SK-N-SH (cell line): ENCODE measurements at regions not wholly inside any gene's neighbourhood (a gene's known extent, or its start where the extent isn't known, plus 50 kb on each side); places are given as distances from the start of the nearest gene placed in this dataset.

ENCODE experiments used
- CTCF ChIA-PET: fragments of 300-600, 350-600 bp; formaldehyde crosslinking; extraction: SDS; loops from one replicate; lab custom pipeline; 2021; lab: Yijun Ruan, JAX
- POLR2A ChIA-PET: fragments of 350-600 bp; sonication (Branson Sonifier 250); formaldehyde crosslinking; extraction: SDS; loops from one replicate; lab custom pipeline; 2020; ENCODE audit warnings: antibody characterized with exemption, inconsistent platforms; lab: Yijun Ruan, JAX
- DNase-seq: peaks from one replicate; pipeline ENCODE4 v3.0.0; 2012
- H2AFZ ChIP-seq: fragments of 200-600 bp; sonication (generic); 2 replicates; pipeline ENCODE4 v1.8.1; 2016; ENCODE audit warnings: antibody characterized with exemption, mild to moderate bottlenecking, low read depth
- H3F3A ChIP-seq: fragments of 200-600 bp; sonication (generic); replicated peaks from 2 replicates; pipeline ENCODE3; 2016; ENCODE audit warnings: antibody characterized with exemption, mild to moderate bottlenecking; ENCODE audit not compliant: insufficient read depth
- H3K27ac ChIP-seq, 2 experiments: fragments of 200-500 bp in 1 of 2; fragments of 200-600 bp in 1 of 2; sonication (Bioruptor generic) in 1 of 2; sonication (generic), shearing (Covaris generic) in 1 of 2; 2 replicates each; pipeline versions ENCODE4 v1.5.1 to v1.6.1; 2014 to 2016; ENCODE audit warnings: low read depth in 2 of 2, inconsistent platforms in 1 of 2, low read length in 1 of 2, mild to moderate bottlenecking in 1 of 2, mixed read lengths in 1 of 2
- H3K27me3 ChIP-seq: fragments of 200-600 bp; sonication (generic), shearing (Covaris generic); 2 replicates; pipeline ENCODE4 v1.6.1; 2016; ENCODE audit warnings: mixed run types; ENCODE audit not compliant: insufficient read depth
- H3K36me3 ChIP-seq, 2 experiments: fragments of 200-500 bp in 1 of 2; fragments of 200-600 bp in 1 of 2; sonication (Bioruptor generic) in 1 of 2; sonication (generic) in 1 of 2; replicated peaks in 1 of 2; 2 replicates each; pipeline versions ENCODE3 to v1.5.1; 2014 to 2016; ENCODE audit warnings: low read length in 1 of 2, mild to moderate bottlenecking in 1 of 2; ENCODE audit not compliant: insufficient read depth in 2 of 2, control insufficient read depth in 1 of 2
- H3K4me1 ChIP-seq, 2 experiments: fragments of 200-500 bp in 1 of 2; fragments of 200-600 bp in 1 of 2; sonication (Bioruptor generic) in 1 of 2; sonication (generic), shearing (Covaris generic) in 1 of 2; 2 replicates each; pipeline versions ENCODE4 v1.5.1 to v1.6.1; 2014 to 2016; ENCODE audit warnings: low read depth in 1 of 2, low read length in 1 of 2, mixed run types in 1 of 2; ENCODE audit not compliant: insufficient read depth in 2 of 2, control insufficient read depth in 1 of 2
- H3K4me2 ChIP-seq: fragments of 200-600 bp; sonication (generic), shearing (Covaris generic); 2 replicates; pipeline ENCODE4 v1.6.1; 2017; ENCODE audit warnings: mixed run types
- H3K4me3 ChIP-seq, 2 experiments: fragments of 200-500 bp in 1 of 2; fragments of 200-600 bp in 1 of 2; sonication (Bioruptor generic) in 1 of 2; sonication (generic), shearing (Covaris generic) in 1 of 2; 2 replicates each; pipeline versions ENCODE4 v1.5.1 to v1.8.1; 2014 to 2016; ENCODE audit warnings: low read depth in 2 of 2, inconsistent platforms in 1 of 2, low read length in 1 of 2, mild to moderate bottlenecking in 1 of 2, mixed read lengths in 1 of 2, moderate library complexity in 1 of 2
- H3K79me2 ChIP-seq: fragments of 200-600 bp; sonication (generic); 2 replicates; pipeline ENCODE4 v1.8.1; 2017; ENCODE audit warnings: mild to moderate bottlenecking; ENCODE audit not compliant: insufficient read depth
- H3K9ac ChIP-seq: fragments of 200-600 bp; sonication (generic); 2 replicates; pipeline ENCODE4 v1.6.1; 2017; ENCODE audit warnings: mixed run types
- H3K9me2 ChIP-seq: fragments of 200-600 bp; sonication (generic); 2 replicates; pipeline ENCODE4 v1.6.1; 2017; ENCODE audit warnings: mixed run types
- H3K9me3 ChIP-seq: fragments of 200-600 bp; sonication (generic); 2 replicates; pipeline ENCODE4 v1.6.1; 2017; ENCODE audit warnings: mixed run types, mild to moderate bottlenecking, moderate library complexity
- H4K20me1 ChIP-seq: fragments of 200-600 bp; sonication (generic); 2 replicates; pipeline ENCODE4 v1.6.1; 2017; ENCODE audit warnings: mild to moderate bottlenecking, mixed run types; ENCODE audit not compliant: insufficient read depth
- CHD2 ChIP-seq: fragments of 150-350 bp; IDR thresholded peaks from 2 replicates; pipeline ENCODE4 v1.6.1; 2018; ENCODE audit warnings: low read length; ENCODE audit not compliant: partially characterized antibody
- ELF1 ChIP-seq: IDR thresholded peaks from 2 replicates; pipeline ENCODE4 v1.4.0; 2012
- FOSL2 ChIP-seq: IDR thresholded peaks from 2 replicates; pipeline ENCODE4 v1.4.0; 2012; ENCODE audit warnings: low read depth, mild to moderate bottlenecking, moderate library complexity, borderline replicate concordance
- FOXJ3 ChIP-seq: sonication (generic); formaldehyde crosslinking; IDR thresholded peaks from 2 replicates; pipeline ENCODE4 v1.5.1; 2020; ENCODE audit warnings: mild to moderate bottlenecking, missing genetic modification reagents
- MEF2A ChIP-seq: IDR thresholded peaks from 2 replicates; pipeline ENCODE4 v1.4.0; 2012; ENCODE audit warnings: low read depth, borderline replicate concordance
- MXI1 ChIP-seq: IDR thresholded peaks from 2 replicates; pipeline ENCODE4 v1.6.1; 2012; ENCODE audit warnings: mild to moderate bottlenecking, low read depth, low read length, improper control_type of control experiment
- NFIC ChIP-seq: IDR thresholded peaks from 2 replicates; pipeline ENCODE4 v1.4.0; 2012; ENCODE audit warnings: borderline replicate concordance
- NRF1 ChIP-seq: IDR thresholded peaks from 2 replicates; pipeline ENCODE4 v1.6.1; 2012; ENCODE audit warnings: low read depth, mild to moderate bottlenecking, low read length
- RAD21 ChIP-seq: IDR thresholded peaks from 2 replicates; pipeline ENCODE4 v1.6.1; 2012; ENCODE audit warnings: mild to moderate bottlenecking, low read length
- RXRA ChIP-seq: IDR thresholded peaks from 2 replicates; pipeline ENCODE4 v1.4.0; 2012; ENCODE audit warnings: low read depth, mild to moderate bottlenecking, borderline replicate concordance
- TCF12 ChIP-seq: IDR thresholded peaks from 2 replicates; pipeline ENCODE4 v1.4.0; 2012
- YY1 ChIP-seq: IDR thresholded peaks from 2 replicates; pipeline ENCODE4 v1.4.0; 2012; ENCODE audit warnings: low read depth, mild to moderate bottlenecking
- WGBS: methylation state at CpG from one replicate; pipeline ENCODE4 v1.1.6; 2017; ENCODE audit warnings: low lambda C conversion rate; 5-methylcytosine and 5-hydroxymethylcytosine counted together
- TF ChIP-seq, protein P1 (sequence below): IDR thresholded peaks from 2 replicates; pipeline ENCODE4 v1.4.0; 2012; ENCODE audit warnings: low read depth, borderline replicate concordance
- TF ChIP-seq, protein P2 (sequence below): IDR thresholded peaks from 2 replicates; pipeline ENCODE4 v1.4.0; 2012; ENCODE audit warnings: low read depth
- TF ChIP-seq, protein P3 (sequence below): IDR thresholded peaks from 2 replicates; pipeline ENCODE4; 2012
- TF ChIP-seq, protein P4 (sequence below): fragments of 150-350 bp; IDR thresholded peaks from 2 replicates; pipeline ENCODE4 v1.6.1; 2016; ENCODE audit warnings: mild to moderate bottlenecking, low read depth, low read length
- TF ChIP-seq, protein P5 (sequence below): fragments of 200-600 bp; sonication (generic); IDR thresholded peaks from 2 replicates; pipeline ENCODE4 v1.6.1; 2017; ENCODE audit warnings: antibody characterized with exemption, mild to moderate bottlenecking, moderate library complexity
- TF ChIP-seq, protein P6 (sequence below): fragments of 150-350 bp; IDR thresholded peaks from 2 replicates; pipeline ENCODE4 v1.6.1; 2017; ENCODE audit warnings: antibody characterized with exemption, low read length, low read depth, borderline replicate concordance
- TF ChIP-seq, protein P7 (sequence below): IDR thresholded peaks from 2 replicates; pipeline ENCODE4 v1.6.1; 2012; ENCODE audit warnings: mild to moderate bottlenecking, low read depth, low read length, moderate library complexity

DNA sequence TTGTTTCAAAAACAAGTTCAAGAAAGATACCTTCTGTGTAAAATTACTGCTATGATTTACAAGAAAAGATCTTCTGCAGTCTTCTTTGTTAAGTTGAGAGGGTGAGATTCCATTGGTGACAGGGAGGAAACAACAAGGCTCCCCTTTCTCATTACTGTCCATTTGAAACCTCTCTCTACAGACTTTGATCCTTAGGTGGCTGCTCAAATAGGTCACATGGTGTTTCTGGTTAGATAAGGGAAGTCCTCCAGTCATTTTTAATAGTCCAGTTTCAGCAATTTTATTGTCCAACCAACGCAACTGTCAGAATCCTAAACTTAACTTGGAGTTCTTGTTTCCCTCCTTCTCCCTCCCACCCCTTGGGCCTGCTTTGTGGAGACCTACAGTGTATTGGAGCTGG is 390.4 kb downstream of the EFNB2 start (continued):
- TF ChIP-seq NRF1: no peak
- no peak for TF ChIP-seq CHD2
- TF ChIP-seq, protein P1, sequence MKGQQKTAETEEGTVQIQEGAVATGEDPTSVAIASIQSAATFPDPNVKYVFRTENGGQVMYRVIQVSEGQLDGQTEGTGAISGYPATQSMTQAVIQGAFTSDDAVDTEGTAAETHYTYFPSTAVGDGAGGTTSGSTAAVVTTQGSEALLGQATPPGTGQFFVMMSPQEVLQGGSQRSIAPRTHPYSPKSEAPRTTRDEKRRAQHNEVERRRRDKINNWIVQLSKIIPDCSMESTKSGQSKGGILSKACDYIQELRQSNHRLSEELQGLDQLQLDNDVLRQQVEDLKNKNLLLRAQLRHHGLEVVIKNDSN: no peak
- no peak for TF ChIP-seq MEF2A
- TF ChIP-seq, protein P2, sequence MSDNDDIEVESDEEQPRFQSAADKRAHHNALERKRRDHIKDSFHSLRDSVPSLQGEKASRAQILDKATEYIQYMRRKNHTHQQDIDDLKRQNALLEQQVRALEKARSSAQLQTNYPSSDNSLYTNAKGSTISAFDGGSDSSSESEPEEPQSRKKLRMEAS: no peak
- TF ChIP-seq ELF1: no peak

DNA sequence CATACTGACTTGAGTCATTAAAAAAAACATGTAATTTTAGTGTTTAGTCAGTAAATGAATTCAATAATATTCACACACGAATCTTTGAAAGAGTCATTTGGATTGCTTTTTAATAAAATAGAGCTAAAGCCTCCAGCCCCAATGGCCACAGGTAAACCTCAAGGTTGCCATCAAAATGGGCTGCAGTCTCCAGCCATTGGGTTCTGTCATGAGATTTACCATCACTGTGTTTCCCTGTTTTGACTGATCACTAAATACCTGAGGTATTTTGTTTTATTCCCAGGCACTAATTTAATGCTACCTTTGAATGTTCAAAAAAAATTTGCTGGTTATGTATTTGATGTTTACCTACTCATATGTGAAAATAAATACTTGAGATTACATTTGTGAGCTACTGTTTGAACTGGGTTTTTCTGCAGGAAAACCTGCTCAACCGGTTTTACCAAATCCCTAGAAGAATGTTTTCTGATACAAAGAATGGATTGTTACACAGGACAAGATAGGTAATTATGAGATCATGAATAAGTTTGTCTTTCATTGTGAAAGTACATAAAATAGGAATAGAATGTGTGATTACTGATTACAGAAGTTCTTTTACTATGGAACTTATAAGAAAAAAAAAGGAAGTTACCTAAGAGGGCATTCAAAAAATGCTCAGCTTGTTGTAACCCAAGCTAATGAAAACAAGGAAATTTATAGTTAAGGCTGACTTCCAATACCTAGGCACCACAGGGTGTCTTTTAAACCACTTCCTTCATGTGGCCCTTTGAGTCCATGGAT is 391.3 kb downstream of the EFNB2 start:
- TF ChIP-seq TCF12: no peak
- TF ChIP-seq, protein P3, sequence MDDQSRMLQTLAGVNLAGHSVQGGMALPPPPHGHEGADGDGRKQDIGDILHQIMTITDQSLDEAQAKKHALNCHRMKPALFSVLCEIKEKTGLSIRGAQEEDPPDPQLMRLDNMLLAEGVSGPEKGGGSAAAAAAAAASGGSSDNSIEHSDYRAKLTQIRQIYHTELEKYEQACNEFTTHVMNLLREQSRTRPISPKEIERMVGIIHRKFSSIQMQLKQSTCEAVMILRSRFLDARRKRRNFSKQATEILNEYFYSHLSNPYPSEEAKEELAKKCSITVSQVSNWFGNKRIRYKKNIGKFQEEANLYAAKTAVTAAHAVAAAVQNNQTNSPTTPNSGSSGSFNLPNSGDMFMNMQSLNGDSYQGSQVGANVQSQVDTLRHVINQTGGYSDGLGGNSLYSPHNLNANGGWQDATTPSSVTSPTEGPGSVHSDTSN: no peak
- no peak for TF ChIP-seq NRF1
- TF ChIP-seq, protein P4, sequence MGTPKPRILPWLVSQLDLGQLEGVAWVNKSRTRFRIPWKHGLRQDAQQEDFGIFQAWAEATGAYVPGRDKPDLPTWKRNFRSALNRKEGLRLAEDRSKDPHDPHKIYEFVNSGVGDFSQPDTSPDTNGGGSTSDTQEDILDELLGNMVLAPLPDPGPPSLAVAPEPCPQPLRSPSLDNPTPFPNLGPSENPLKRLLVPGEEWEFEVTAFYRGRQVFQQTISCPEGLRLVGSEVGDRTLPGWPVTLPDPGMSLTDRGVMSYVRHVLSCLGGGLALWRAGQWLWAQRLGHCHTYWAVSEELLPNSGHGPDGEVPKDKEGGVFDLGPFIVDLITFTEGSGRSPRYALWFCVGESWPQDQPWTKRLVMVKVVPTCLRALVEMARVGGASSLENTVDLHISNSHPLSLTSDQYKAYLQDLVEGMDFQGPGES: no peak
- TF ChIP-seq CHD2: no peak
- TF ChIP-seq RAD21: no peak
- TF ChIP-seq, protein P5, sequence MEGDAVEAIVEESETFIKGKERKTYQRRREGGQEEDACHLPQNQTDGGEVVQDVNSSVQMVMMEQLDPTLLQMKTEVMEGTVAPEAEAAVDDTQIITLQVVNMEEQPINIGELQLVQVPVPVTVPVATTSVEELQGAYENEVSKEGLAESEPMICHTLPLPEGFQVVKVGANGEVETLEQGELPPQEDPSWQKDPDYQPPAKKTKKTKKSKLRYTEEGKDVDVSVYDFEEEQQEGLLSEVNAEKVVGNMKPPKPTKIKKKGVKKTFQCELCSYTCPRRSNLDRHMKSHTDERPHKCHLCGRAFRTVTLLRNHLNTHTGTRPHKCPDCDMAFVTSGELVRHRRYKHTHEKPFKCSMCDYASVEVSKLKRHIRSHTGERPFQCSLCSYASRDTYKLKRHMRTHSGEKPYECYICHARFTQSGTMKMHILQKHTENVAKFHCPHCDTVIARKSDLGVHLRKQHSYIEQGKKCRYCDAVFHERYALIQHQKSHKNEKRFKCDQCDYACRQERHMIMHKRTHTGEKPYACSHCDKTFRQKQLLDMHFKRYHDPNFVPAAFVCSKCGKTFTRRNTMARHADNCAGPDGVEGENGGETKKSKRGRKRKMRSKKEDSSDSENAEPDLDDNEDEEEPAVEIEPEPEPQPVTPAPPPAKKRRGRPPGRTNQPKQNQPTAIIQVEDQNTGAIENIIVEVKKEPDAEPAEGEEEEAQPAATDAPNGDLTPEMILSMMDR: no peak
- no peak for TF ChIP-seq MXI1
- no peak for TF ChIP-seq ELF1
- TF ChIP-seq, protein P1: no peak
- TF ChIP-seq RXRA: no peak
- TF ChIP-seq NFIC: no peak
- TF ChIP-seq FOXJ3 (CRISPR knock-in tag): no peak
- TF ChIP-seq FOSL2: no peak
- TF ChIP-seq YY1: no peak
- TF ChIP-seq, protein P6, sequence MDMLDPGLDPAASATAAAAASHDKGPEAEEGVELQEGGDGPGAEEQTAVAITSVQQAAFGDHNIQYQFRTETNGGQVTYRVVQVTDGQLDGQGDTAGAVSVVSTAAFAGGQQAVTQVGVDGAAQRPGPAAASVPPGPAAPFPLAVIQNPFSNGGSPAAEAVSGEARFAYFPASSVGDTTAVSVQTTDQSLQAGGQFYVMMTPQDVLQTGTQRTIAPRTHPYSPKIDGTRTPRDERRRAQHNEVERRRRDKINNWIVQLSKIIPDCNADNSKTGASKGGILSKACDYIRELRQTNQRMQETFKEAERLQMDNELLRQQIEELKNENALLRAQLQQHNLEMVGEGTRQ: no peak
- TF ChIP-seq, protein P7, sequence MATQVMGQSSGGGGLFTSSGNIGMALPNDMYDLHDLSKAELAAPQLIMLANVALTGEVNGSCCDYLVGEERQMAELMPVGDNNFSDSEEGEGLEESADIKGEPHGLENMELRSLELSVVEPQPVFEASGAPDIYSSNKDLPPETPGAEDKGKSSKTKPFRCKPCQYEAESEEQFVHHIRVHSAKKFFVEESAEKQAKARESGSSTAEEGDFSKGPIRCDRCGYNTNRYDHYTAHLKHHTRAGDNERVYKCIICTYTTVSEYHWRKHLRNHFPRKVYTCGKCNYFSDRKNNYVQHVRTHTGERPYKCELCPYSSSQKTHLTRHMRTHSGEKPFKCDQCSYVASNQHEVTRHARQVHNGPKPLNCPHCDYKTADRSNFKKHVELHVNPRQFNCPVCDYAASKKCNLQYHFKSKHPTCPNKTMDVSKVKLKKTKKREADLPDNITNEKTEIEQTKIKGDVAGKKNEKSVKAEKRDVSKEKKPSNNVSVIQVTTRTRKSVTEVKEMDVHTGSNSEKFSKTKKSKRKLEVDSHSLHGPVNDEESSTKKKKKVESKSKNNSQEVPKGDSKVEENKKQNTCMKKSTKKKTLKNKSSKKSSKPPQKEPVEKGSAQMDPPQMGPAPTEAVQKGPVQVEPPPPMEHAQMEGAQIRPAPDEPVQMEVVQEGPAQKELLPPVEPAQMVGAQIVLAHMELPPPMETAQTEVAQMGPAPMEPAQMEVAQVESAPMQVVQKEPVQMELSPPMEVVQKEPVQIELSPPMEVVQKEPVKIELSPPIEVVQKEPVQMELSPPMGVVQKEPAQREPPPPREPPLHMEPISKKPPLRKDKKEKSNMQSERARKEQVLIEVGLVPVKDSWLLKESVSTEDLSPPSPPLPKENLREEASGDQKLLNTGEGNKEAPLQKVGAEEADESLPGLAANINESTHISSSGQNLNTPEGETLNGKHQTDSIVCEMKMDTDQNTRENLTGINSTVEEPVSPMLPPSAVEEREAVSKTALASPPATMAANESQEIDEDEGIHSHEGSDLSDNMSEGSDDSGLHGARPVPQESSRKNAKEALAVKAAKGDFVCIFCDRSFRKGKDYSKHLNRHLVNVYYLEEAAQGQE: no peak
- Histone ChIP-seq H3K4me1 (no peaks in the 10 kb centered on the region), H3K27ac (no peak overlapping the region), H3K4me2 (no peak overlapping the region), H3K9ac (no peak overlapping the region), H3K79me2 (no peaks in the 10 kb centered on the region), H3K9me2 (no peaks in the 10 kb centered on the region), H3K9me3 (no peaks in the 10 kb centered on the region), H3K36me3 (no peaks in the 10 kb centered on the region), H3K4me3 (no peak overlapping the region), H4K20me1 (no peaks in the 10 kb centered on the region), H3K27me3 (no peaks in the 10 kb centered on the region), H3F3A (no peaks in the 10 kb centered on the region), H2AFZ (no peak overlapping the region)
- CTCF ChIA-PET: interaction anchor here (0.8 to 1.3 kb wide), 2 partner anchors 12 to 392 kb away, joined by 3 to 4 read pairs; no protein-coding TSS in a partner anchor
- POLR2A ChIA-PET: no interaction called here
- WGBS: 72% methylated on average over 2 of the region's 2 CpGs
- DNase-seq: no peak
